ENCODE measurements at regions not wholly inside any gene's neighbourhood (a gene's known extent, or its start where the extent isn't known, plus 50 kb on each side); places are given as distances from the start of the nearest gene placed in this dataset.

- intact Hi-C loops (cut with DNase I): no loop called here
- TF ChIP-seq CTCF (IDR thresholded peaks at IDR 0.05): no peak
- no peak for TF ChIP-seq EP300 (IDR thresholded peaks at IDR 0.05)
- TF ChIP-seq POLR2A (IDR thresholded peaks at IDR 0.05): no peak
- H3K36me3 ChIP-seq: no peaks in the 10 kb centered on the region
- H3K4me3 ChIP-seq: no peak overlapping the region
- no peaks in the 10 kb centered on the region for H3K4me1 ChIP-seq (ENCODE audit: insufficient read depth)
- no peak overlapping the region for H3K27ac ChIP-seq
- DNase-seq: no peak
- WGBS, 3 donors: 68 to 83% (median 75%) methylated on average over 1 of the region's 1 CpG
- H3K27me3 ChIP-seq: no peaks in the 10 kb centered on the region
- no peaks in the 10 kb centered on the region for H3K9me3 ChIP-seq
These were observed 303.5 kb downstream of the MID1IP1 start for GRCh38 chrX:39104745-39105144.

GRCh38 chrX:39112143-39112542, 310.9 kb downstream of the MID1IP1 start:
- Histone ChIP-seq H3K27ac (no peak overlapping the region), H3K4me3 (no peak overlapping the region), H3K36me3 (no peaks in the 10 kb centered on the region), H3K9me3 (no peaks in the 10 kb centered on the region), H3K27me3 (no peaks in the 10 kb centered on the region), H3K4me1 (ENCODE audit: insufficient read depth) (no peaks in the 10 kb centered on the region)
- DNase-seq: no peak
- intact Hi-C loops (cut with DNase I): no loop called here
- WGBS, 3 donors: 65 to 70% (median 66%) methylated on average over 3 of the region's 3 CpGs
- no peak for TF ChIP-seq POLR2A (IDR thresholded peaks at IDR 0.05)
- no peak for TF ChIP-seq CTCF (IDR thresholded peaks at IDR 0.05)
- no peak for TF ChIP-seq EP300 (IDR thresholded peaks at IDR 0.05)

GRCh38 chrX:39115166-39115565, 313.9 kb downstream of the MID1IP1 start:
- intact Hi-C loops (cut with DNase I): no loop called here
- H3K27ac ChIP-seq: no peak overlapping the region
- no peaks in the 10 kb centered on the region for H3K9me3 ChIP-seq
- TF ChIP-seq EP300 (IDR thresholded peaks at IDR 0.05) (no peak), CTCF (IDR thresholded peaks at IDR 0.05) (no peak), POLR2A (IDR thresholded peaks at IDR 0.05) (no peak)
- H3K4me1 ChIP-seq (ENCODE audit: insufficient read depth): no peaks in the 10 kb centered on the region
- H3K27me3 ChIP-seq: no peaks in the 10 kb centered on the region
- H3K4me3 ChIP-seq: no peak overlapping the region
- no peak for DNase-seq
- no peaks in the 10 kb centered on the region for H3K36me3 ChIP-seq

- H3K4me1 ChIP-seq (ENCODE audit: insufficient read depth): no peaks in the 10 kb centered on the region
- DNase-seq: no peak
- H3K36me3 ChIP-seq: no peaks in the 10 kb centered on the region
- intact Hi-C loops (cut with DNase I): no loop called here
- H3K4me3 ChIP-seq: no peak overlapping the region
- 48 to 56% (median 53%) methylated on average over 2 of the region's 2 CpGs for WGBS, 3 donors
- no peak for TF ChIP-seq POLR2A (IDR thresholded peaks at IDR 0.05)
- no peak for TF ChIP-seq EP300 (IDR thresholded peaks at IDR 0.05)
- TF ChIP-seq CTCF (IDR thresholded peaks at IDR 0.05): no peak
- no peaks in the 10 kb centered on the region for H3K9me3 ChIP-seq
- H3K27me3 ChIP-seq: no peaks in the 10 kb centered on the region
- no peak overlapping the region for H3K27ac ChIP-seq
These were observed 315.8 kb downstream of the MID1IP1 start for GRCh38 chrX:39117101-39117500.

GRCh38 chrX:39121903-39122302, 320.6 kb downstream of the MID1IP1 start:
- 74 to 85% (median 75%) methylated on average over 1 of the region's 1 CpG for WGBS, 3 donors
- Histone ChIP-seq H3K27ac (no peak overlapping the region), H3K4me1 (ENCODE audit: insufficient read depth) (no peaks in the 10 kb centered on the region), H3K36me3 (no peaks in the 10 kb centered on the region), H3K4me3 (no peak overlapping the region), H3K27me3 (no peaks in the 10 kb centered on the region), H3K9me3 (no peaks in the 10 kb centered on the region)
- no peak for DNase-seq
- intact Hi-C loops (cut with DNase I): no loop called here
- TF ChIP-seq CTCF (IDR thresholded peaks at IDR 0.05): no peak
- no peak for TF ChIP-seq POLR2A (IDR thresholded peaks at IDR 0.05)
- TF ChIP-seq EP300 (IDR thresholded peaks at IDR 0.05): no peak

All from ovary (tissue), 7 donors.